ENCODE measurements at regions not wholly inside any gene's neighbourhood (a gene's known extent, or its start where the extent isn't known, plus 50 kb on each side); places are given as distances from the start of the nearest gene placed in this dataset.

GRCh38 chr13:66036024-66036614, 1194.0 kb downstream of the PCDH9 start:
- Histone ChIP-seq H3K36me3 (no peaks in the 10 kb centered on the region), H3K4me3 (no peak overlapping the region), H3K27me3 (no peaks in the 10 kb centered on the region), H3K27ac (no peak overlapping the region), H3K4me1 (no peaks in the 10 kb centered on the region), H3K9me3 (no peaks in the 10 kb centered on the region)
- no peak for DNase-seq (ENCODE audit: low spot score in 2 of 2)
- 26 to 36% methylated on average over 2 of the region's 2 CpGs for WGBS, 2 donors
- TF ChIP-seq POLR2A (IDR thresholded peaks at IDR 0.05) (no peak), EP300 (IDR thresholded peaks at IDR 0.05) (no peak), CTCF (IDR thresholded peaks at IDR 0.05) (no peak)

- TF ChIP-seq POLR2A (IDR thresholded peaks at IDR 0.05), result no peak
- TF ChIP-seq CTCF (IDR thresholded peaks at IDR 0.05), result no peak
- 38 to 55% methylated on average over 1 of the region's 1 CpG for WGBS, 2 donors
- no peak overlapping the region for H3K27ac ChIP-seq
- no peaks in the 10 kb centered on the region for H3K4me1 ChIP-seq
- no peak for DNase-seq (ENCODE audit: low spot score in 2 of 2)
- no peaks in the 10 kb centered on the region for H3K9me3 ChIP-seq
- H3K4me3 ChIP-seq, result no peak overlapping the region
- no peaks in the 10 kb centered on the region for H3K27me3 ChIP-seq
- H3K36me3 ChIP-seq, result no peaks in the 10 kb centered on the region
Measured at GRCh38 chr13:66033924-66034323, 1196.2 kb downstream of the PCDH9 start.

- DNase-seq (ENCODE audit: low spot score in 2 of 2), result no peak
- no peaks in the 10 kb centered on the region for H3K4me1 ChIP-seq
- no peak overlapping the region for H3K27ac ChIP-seq
- 51 to 64% methylated on average over 1 of the region's 1 CpG for WGBS, 2 donors
- H3K9me3 ChIP-seq, result peaks cover 0 to 5% (median 0%) of the 10 kb centered on the region in 4 donors
- no peaks in the 10 kb centered on the region for H3K27me3 ChIP-seq
- no peak overlapping the region for H3K4me3 ChIP-seq
- H3K36me3 ChIP-seq, result no peaks in the 10 kb centered on the region
- TF ChIP-seq EP300 (IDR thresholded peaks at IDR 0.05) (no peak), POLR2A (IDR thresholded peaks at IDR 0.05) (no peak), CTCF (IDR thresholded peaks at IDR 0.05) (no peak)
Measured at GRCh38 chr13:66021846-66022245, 1208.3 kb downstream of the PCDH9 start.

DNA sequence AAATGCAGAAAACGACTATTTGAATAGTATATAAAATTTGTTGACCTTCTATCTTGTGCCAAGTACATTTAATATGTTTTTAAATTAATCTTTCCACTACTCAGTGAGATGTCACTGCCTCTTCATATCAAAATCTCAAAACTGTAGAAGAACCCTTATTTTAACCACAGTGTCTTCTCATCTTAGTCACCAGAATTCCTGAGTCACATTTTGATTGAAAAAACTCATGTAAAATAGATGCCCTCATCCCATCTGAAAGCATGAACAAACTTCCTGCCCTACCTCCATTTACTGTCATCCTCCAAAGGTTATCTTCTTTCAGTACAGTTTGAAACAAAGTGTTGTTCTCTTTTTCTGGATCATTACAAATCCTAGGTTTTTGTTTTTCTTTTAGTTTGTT, 1215.4 kb downstream of the PCDH9 start:
- H3K27me3 ChIP-seq, result no peaks in the 10 kb centered on the region
- no peaks in the 10 kb centered on the region for H3K36me3 ChIP-seq
- no peak for TF ChIP-seq CTCF (IDR thresholded peaks at IDR 0.05)
- TF ChIP-seq EP300 (IDR thresholded peaks at IDR 0.05), result no peak
- no peak for TF ChIP-seq POLR2A (IDR thresholded peaks at IDR 0.05)
- no peaks in the 10 kb centered on the region for H3K4me1 ChIP-seq
- no peak overlapping the region for H3K27ac ChIP-seq
- H3K9me3 ChIP-seq, result peaks cover 0 to 4% (median 2%) of the 10 kb centered on the region in 4 donors
- DNase-seq (ENCODE audit: low spot score in 2 of 2), result no peak
- H3K4me3 ChIP-seq, result no peak overlapping the region
- WGBS, 2 donors, result 48 to 63% methylated on average over 1 of the region's 1 CpG

- H3K27ac ChIP-seq, result no peak overlapping the region
- peaks cover 0 to 19% (median 3%) of the 10 kb centered on the region in 4 donors for H3K9me3 ChIP-seq
- 92 to 95% methylated on average over 22 to 30 of the region's 30 CpGs for WGBS, 2 donors
- H3K4me3 ChIP-seq, result no peak overlapping the region
- H3K27me3 ChIP-seq, result no peaks in the 10 kb centered on the region
- DNase-seq (ENCODE audit: low spot score in 2 of 2), result no peak
- H3K36me3 ChIP-seq, result no peaks in the 10 kb centered on the region
- TF ChIP-seq POLR2A (IDR thresholded peaks at IDR 0.05), result no peak
- no peak for TF ChIP-seq EP300 (IDR thresholded peaks at IDR 0.05)
- no peak for TF ChIP-seq CTCF (IDR thresholded peaks at IDR 0.05)
- no peaks in the 10 kb centered on the region for H3K4me1 ChIP-seq
Measured at GRCh38 chr13:66009241-66009640, 1220.9 kb downstream of the PCDH9 start.
